MCF 10A (cell line): ENCODE measurements at regions not wholly inside any gene's neighbourhood (a gene's known extent, or its start where the extent isn't known, plus 50 kb on each side); places are given as distances from the start of the nearest gene placed in this dataset.

Source experiments
- BruUV-seq: library from RNA; stranded (reverse); fragments of 400-500 nt; replicated peaks from 2 replicates; lab custom pipeline; 2021; lab: Mats Ljungman, UMichigan
- CTCF ChIA-PET: fragments of 300-600 bp; sonication (Branson Sonifier 250); formaldehyde crosslinking; extraction: SDS; loops from one replicate; lab custom pipeline; 2021; ENCODE audit warnings: antibody characterized with exemption, inconsistent platforms; lab: Yijun Ruan, JAX
- POLR2A ChIA-PET: fragments of 300-600, 350-650 bp; sonication (Branson Sonifier 250); formaldehyde crosslinking; extraction: SDS; loops from one replicate; lab custom pipeline; 2020; ENCODE audit warnings: antibody characterized with exemption, inconsistent platforms; lab: Yijun Ruan, JAX
- DNase-seq: peaks from one replicate; pipeline ENCODE4 v3.0.0-alpha.2; 2018; ENCODE audit not compliant: unreplicated experiment
- H3K27ac Mint-ChIP-seq: one replicate; pipeline ENCODE4 v1.8.0; 2022; ENCODE audit warnings: mild to moderate bottlenecking, low read depth, mixed read lengths; ENCODE audit not compliant: unreplicated experiment
- H3K27me3 Mint-ChIP-seq: one replicate; pipeline ENCODE4 v1.8.0; 2022; ENCODE audit warnings: mixed read lengths; ENCODE audit not compliant: insufficient read depth, unreplicated experiment
- H3K36me3 Mint-ChIP-seq: one replicate; pipeline ENCODE4 v1.8.0; 2022; ENCODE audit warnings: mild to moderate bottlenecking, moderate library complexity, mixed read lengths; ENCODE audit not compliant: insufficient read depth, unreplicated experiment
- H3K4me1 Mint-ChIP-seq: one replicate; pipeline ENCODE4 v1.8.0; 2022; ENCODE audit warnings: mixed read lengths; ENCODE audit not compliant: insufficient read depth, unreplicated experiment
- H3K4me3 Mint-ChIP-seq: one replicate; pipeline ENCODE4 v1.8.0; 2022; ENCODE audit warnings: mild to moderate bottlenecking, moderate library complexity, mixed read lengths; ENCODE audit not compliant: unreplicated experiment
- H3K9me3 Mint-ChIP-seq: one replicate; pipeline ENCODE4 v1.8.0; 2022; ENCODE audit warnings: mixed read lengths; ENCODE audit not compliant: unreplicated experiment
- CTCF ChIP-seq: fragments of 200-600 bp; IDR thresholded peaks from one replicate; pipeline ENCODE4 v1.8.0; 2022; ENCODE audit warnings: antibody characterized with exemption, mild to moderate bottlenecking; ENCODE audit not compliant: unreplicated experiment
- intact Hi-C: fragments of 100-400 bp; cut with micrococcal nuclease; formaldehyde crosslinking; loops from 2 replicates; pipeline ENCODE4 v1.14.1; 2022

GRCh38 chr20:40547483-40548091 is 141.4 kb downstream of the MAFB start:
- BruUV-seq, result no TSS peak
- H3K27ac Mint-ChIP-seq, result no peak overlapping the region
- H3K4me3 Mint-ChIP-seq, result no peak overlapping the region
- intact Hi-C loops, result no loop called here
- DNase-seq, result no peak
- no peaks in the 10 kb centered on the region for H3K9me3 Mint-ChIP-seq
- POLR2A ChIA-PET, result interaction anchor here (0.7 to 1.3 kb wide), 4 partner anchors 11 to 435 kb away, joined by 3 read pairs; partner anchors contain the start of gene MAFB
- no peak for TF ChIP-seq CTCF
- peaks cover 15% of the 10 kb centered on the region for H3K4me1 Mint-ChIP-seq
- no peaks in the 10 kb centered on the region for H3K36me3 Mint-ChIP-seq
- H3K27me3 Mint-ChIP-seq, result no peaks in the 10 kb centered on the region
- CTCF ChIA-PET, result interaction anchor here (0.6 to 1.2 kb wide), 7 partner anchors 15 to 388 kb away, joined by 3 to 6 read pairs (median 3); no protein-coding TSS in a partner anchor

DNA sequence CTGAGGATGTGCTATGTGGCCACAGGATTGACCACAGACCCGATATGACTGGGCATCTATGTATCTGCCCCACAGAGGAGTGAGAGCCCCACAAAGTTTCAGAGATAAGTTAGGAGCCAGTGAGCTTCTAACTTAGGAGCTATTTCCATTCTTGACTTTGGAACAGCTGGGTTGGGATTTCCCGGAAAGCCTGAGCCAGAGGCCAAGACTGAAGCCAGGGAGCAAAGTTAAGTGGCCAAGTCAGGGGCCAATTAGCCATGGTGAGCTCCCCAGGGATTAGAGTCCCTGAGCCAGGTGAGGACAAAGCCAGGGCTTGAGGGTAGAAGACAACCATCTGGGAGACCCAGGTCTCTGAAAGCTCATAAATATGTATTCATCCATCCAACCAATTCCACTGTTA is 143.6 kb downstream of the MAFB start:
- DNase-seq, result no peak
- Mint-ChIP-seq H3K36me3 (no peaks in the 10 kb centered on the region), H3K9me3 (no peaks in the 10 kb centered on the region), H3K27ac (no peak overlapping the region), H3K27me3 (no peaks in the 10 kb centered on the region), H3K4me3 (no peak overlapping the region), H3K4me1 (peaks cover 11% of the 10 kb centered on the region)
- ChIA-PET POLR2A (interaction anchor here (0.6 to 1.9 kb wide), 3 partner anchors 15 to 196 kb away, joined by 3 to 6 read pairs (median 5); no protein-coding TSS in a partner anchor), CTCF (interaction anchor here (0.6 to 2.0 kb wide), 12 partner anchors 9 to 1590 kb away, joined by 3 to 8 read pairs (median 3); partner anchors contain the start of gene MAFB)
- no peak for TF ChIP-seq CTCF
- intact Hi-C loops, result no loop called here
- BruUV-seq, result no TSS peak

GRCh38 chr20:40542065-40542464 is 147.0 kb downstream of the MAFB start:
- Mint-ChIP-seq H3K4me1 (peaks cover 11% of the 10 kb centered on the region), H3K27ac (no peak overlapping the region), H3K27me3 (no peaks in the 10 kb centered on the region), H3K9me3 (no peaks in the 10 kb centered on the region), H3K36me3 (no peaks in the 10 kb centered on the region), H3K4me3 (no peak overlapping the region)
- BruUV-seq, result no TSS peak
- no peak for DNase-seq
- ChIA-PET POLR2A (interaction anchor here (1.0 kb wide), 1 partner anchor 36 kb away, joined by 5 read pairs; no protein-coding TSS in a partner anchor), CTCF (interaction anchor here (0.8 to 2.0 kb wide), 2 partner anchors 17 to 382 kb away, joined by 4 to 5 read pairs; no protein-coding TSS in a partner anchor)
- intact Hi-C loops, result no loop called here
- TF ChIP-seq CTCF, result no peak

GRCh38 chr20:40540166-40540565 is 148.9 kb downstream of the MAFB start:
- DNase-seq, result no peak
- H3K36me3 Mint-ChIP-seq, result no peaks in the 10 kb centered on the region
- H3K9me3 Mint-ChIP-seq, result no peaks in the 10 kb centered on the region
- H3K4me1 Mint-ChIP-seq, result peaks cover 19% of the 10 kb centered on the region
- no peak overlapping the region for H3K27ac Mint-ChIP-seq
- no TSS peak for BruUV-seq
- no peak overlapping the region for H3K4me3 Mint-ChIP-seq
- ChIA-PET CTCF (interaction anchor here (0.9 to 2.6 kb wide), 4 partner anchors 12 to 1491 kb away, joined by 3 to 9 read pairs (median 6); partner anchors contain the start of gene MAFB), POLR2A (interaction anchor here (0.8 to 1.4 kb wide), 4 partner anchors 12 to 33 kb away, joined by 3 to 5 read pairs (median 4); no protein-coding TSS in a partner anchor)
- H3K27me3 Mint-ChIP-seq, result no peaks in the 10 kb centered on the region
- intact Hi-C loops, result no loop called here
- TF ChIP-seq CTCF, result no peak
